ENCODE measurements at regions not wholly inside any gene's neighbourhood (a gene's known extent, or its start where the extent isn't known, plus 50 kb on each side); places are given as distances from the start of the nearest gene placed in this dataset.

- Histone ChIP-seq H3K36me3 (no peaks in the 10 kb centered on the region), H3K9me3 (no peaks in the 10 kb centered on the region), H3K4me3 (no peak overlapping the region), H3K4me1 (peaks cover 21% of the 10 kb centered on the region), H3K27ac (no peak overlapping the region), H3K27me3 (no peaks in the 10 kb centered on the region)
- no peak for TF ChIP-seq CTCF (IDR thresholded peaks at IDR 0.05)
- intact Hi-C loops (cut with DNase I) = no loop called here
- ATAC-seq (no peak), DNase-seq (peak; percentile 58)
Observed at GRCh38 chr2:128439791-128440665, 121.4 kb upstream of the HS6ST1 start.

- ATAC-seq = no peak
- Histone ChIP-seq H3K4me3 (no peak overlapping the region), H3K36me3 (no peaks in the 10 kb centered on the region), H3K27me3 (no peaks in the 10 kb centered on the region), H3K4me1 (peaks cover 21% of the 10 kb centered on the region), H3K9me3 (no peaks in the 10 kb centered on the region), H3K27ac (no peak overlapping the region)
- intact Hi-C loops (cut with DNase I) = no loop called here
- peak; percentile 61 for DNase-seq
- no peak for TF ChIP-seq CTCF (IDR thresholded peaks at IDR 0.05)
Observed at GRCh38 chr2:128440666-128441340, 122.1 kb upstream of the HS6ST1 start.

GRCh38 chr2:128441341-128442052 lies 122.8 kb upstream of the HS6ST1 start:
- intact Hi-C loops (cut with DNase I) = no loop called here
- H3K9me3 ChIP-seq = no peaks in the 10 kb centered on the region
- no peak overlapping the region for H3K27ac ChIP-seq
- no peak for DNase-seq
- H3K27me3 ChIP-seq = no peaks in the 10 kb centered on the region
- H3K4me1 ChIP-seq = peaks cover 21% of the 10 kb centered on the region
- H3K4me3 ChIP-seq = no peak overlapping the region
- TF ChIP-seq CTCF (IDR thresholded peaks at IDR 0.05) = no peak
- no peaks in the 10 kb centered on the region for H3K36me3 ChIP-seq
- ATAC-seq = no peak

GRCh38 chr2:128442053-128442751 lies 123.5 kb upstream of the HS6ST1 start:
- no peaks in the 10 kb centered on the region for H3K9me3 ChIP-seq
- ATAC-seq (peak; percentile 22), DNase-seq (peak; percentile 80)
- H3K27ac ChIP-seq = peak overlapping the region; percentile 58
- peaks cover 25% of the 10 kb centered on the region for H3K4me1 ChIP-seq
- H3K36me3 ChIP-seq = no peaks in the 10 kb centered on the region
- no peaks in the 10 kb centered on the region for H3K27me3 ChIP-seq
- intact Hi-C loops (cut with DNase I) = no loop called here
- no peak for TF ChIP-seq CTCF (IDR thresholded peaks at IDR 0.05)
- no peak overlapping the region for H3K4me3 ChIP-seq

GRCh38 chr2:128442891-128443302 lies 124.2 kb upstream of the HS6ST1 start:
- peaks cover 25% of the 10 kb centered on the region for H3K4me1 ChIP-seq
- H3K27ac ChIP-seq = peak overlapping the region; percentile 58
- no peaks in the 10 kb centered on the region for H3K27me3 ChIP-seq
- intact Hi-C loops (cut with DNase I) = no loop called here
- no peaks in the 10 kb centered on the region for H3K36me3 ChIP-seq
- TF ChIP-seq CTCF (IDR thresholded peaks at IDR 0.05) = no peak
- DNase-seq = peak; percentile 71
- H3K4me3 ChIP-seq = no peak overlapping the region
- no peaks in the 10 kb centered on the region for H3K9me3 ChIP-seq
- ATAC-seq = peak; percentile 50
